ENCODE measurements at regions not wholly inside any gene's neighbourhood (a gene's known extent, or its start where the extent isn't known, plus 50 kb on each side); places are given as distances from the start of the nearest gene placed in this dataset.

DNA sequence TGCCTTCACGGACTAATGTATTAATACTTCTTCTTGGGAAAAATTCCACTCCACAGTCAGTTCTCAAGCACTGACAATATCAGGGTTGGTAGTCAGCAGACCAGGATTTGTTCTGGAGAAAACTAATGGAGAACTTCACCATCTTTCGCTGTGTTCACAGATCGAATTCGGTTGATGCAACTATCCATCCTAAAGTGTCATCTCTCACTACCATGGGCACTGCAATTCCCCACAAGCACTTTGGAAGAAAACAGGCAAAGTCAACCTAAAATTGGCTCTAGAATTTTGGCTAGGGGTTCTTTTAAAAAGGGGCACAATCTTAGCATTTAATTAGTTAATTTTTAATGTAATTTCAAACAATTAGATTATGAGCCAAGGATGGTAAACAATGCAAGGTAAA is 164.4 kb downstream of the HGF start:
- DNase-seq: no peak

DNA sequence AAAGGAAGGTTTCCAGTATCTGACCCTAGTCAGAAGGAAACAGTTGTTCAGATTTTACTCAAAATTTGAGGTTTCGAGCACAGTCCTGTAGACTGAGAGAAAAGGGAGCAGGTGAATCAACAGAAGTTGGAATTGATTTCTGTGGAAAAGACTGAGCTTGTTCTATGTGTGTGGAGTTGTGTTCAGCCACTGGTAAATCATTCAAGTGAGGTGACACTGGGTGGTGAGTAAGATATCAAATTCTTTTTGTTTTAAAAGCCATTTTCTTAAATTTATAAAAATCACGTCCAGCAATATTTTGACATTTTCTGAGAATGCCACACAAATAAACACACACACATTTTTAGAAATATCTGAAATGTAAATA is 165.1 kb downstream of the HGF start:
- DNase-seq: no peak

DNA sequence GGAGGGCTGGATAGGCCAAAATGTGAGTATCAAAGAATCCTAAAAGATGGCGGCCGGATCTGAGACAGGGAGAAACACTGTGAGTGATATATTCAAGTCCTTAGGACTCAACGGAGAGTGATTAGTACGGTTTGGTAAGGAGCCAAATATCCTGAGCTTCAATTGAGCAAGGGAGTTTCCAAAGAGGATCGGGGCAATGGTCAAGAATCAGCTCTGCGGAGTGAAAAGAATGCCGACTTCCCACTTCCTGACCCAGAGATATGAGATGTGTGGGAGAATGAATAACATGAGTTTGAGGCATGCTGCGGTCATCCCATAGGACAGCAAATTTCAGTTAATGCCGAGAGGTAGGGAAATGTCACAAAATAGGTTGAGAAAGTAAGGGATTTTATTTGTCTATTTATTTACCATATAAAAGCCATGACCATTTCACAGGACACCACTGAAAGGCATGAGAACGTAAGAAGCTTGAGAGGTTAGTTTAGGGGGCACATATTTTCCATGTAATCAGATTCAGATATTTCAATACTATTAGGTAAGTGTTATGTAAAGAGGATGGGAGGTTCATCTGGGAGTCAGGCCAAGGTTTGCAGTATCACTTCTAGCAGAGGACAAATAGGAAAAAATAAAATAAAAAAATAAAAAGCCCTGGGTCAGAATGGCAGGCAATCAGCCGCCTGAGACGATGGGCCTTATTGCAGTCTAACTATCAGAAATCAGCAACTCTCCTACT is 165.6 kb downstream of the HGF start:
- no peak for DNase-seq

DNA sequence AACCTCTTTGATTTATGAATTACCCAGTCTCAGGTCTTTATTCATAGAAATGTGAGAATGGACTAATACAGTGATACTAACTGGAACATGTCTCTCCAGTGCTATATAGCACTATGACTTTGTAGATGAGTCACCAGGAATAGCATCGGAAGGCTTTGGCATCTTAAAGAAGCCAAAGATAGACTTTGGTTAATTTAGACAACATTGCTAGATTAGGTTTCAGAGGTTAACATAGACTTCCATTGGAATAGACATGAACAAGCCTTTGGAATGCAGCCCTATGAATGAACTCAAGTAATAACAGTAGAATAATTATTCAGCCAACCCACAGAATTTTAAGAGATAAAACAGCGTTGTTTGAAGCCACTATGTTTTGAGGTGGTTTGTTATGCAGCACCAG is 169.2 kb downstream of the HGF start:
- DNase-seq: no peak

DNA sequence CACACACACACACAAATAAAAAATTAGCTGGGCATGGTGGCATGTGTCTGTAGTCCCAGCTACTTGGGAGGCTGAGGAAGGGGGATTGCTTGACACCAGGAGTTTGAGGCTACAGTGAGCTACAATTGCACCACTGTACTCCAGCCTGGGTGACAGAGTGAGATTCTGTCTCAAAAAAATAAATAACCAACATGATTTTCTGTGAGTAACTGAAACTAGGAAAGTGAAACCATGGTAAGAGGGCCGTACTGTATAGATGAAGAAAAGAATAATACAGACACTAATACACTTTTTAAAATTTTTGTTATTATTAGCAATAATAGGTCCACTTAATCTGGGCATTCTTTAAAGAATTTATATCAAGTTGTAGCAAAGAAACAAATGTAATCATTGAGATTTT is 170.9 kb downstream of the HGF start:
- DNase-seq: no peak

DNA sequence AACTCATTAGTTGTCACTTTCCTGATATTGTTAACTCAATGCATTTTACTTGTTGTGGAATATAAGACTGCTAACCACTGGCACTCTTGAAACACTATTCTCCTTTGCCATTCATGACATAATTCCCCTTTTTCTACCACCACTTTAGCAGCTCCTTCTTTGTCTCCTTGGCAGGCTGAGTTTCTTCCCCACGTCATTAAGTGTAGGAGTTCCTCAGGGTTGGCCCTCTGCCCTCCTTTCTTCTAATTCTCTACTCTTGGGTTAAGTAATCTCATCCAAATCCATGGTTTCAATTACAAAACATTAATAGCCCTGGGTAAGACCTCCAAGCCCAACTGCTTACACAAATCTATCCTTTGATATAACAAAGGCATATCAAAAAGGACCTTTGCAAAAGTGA is 175.1 kb downstream of the HGF start:
- DNase-seq: no peak

DNA sequence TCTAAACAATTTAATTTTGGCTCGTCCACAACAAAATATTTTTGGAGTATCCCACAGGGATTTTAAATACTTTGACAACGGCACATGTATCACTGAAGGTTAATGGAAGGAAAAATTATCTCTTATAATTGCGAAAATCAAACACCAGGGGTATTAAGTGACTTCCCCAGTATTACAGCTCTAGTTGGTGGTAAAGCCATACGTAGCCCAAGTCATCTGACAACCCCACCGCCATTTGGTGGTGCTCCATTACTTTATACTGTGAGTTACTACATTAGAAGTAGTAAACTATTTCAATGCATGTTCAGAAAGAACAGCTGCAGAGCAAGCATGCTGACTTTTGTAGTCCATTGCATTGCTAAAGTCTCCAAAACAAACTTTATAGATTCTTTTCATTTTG is 179.7 kb downstream of the HGF start:
- DNase-seq: no peak

DNA sequence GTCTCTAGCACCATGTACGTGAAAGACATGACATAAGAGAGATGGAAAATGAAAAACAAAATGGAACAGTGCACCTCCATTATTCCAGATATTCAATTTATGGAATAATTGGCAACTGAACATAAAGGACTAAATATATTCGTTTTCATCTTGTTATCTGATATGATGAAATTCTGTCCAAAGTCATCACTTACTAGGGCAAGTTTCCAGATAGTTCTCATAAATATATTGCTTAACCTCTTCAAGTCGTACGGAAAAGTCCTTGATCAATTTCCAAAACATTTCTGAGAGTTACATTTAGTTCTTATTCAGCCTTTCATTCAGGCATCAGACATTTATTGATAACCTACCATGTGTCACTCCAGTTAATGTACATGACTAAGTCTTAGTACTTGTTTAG is 185.2 kb downstream of the HGF start:
- DNase-seq: no peak

DNA sequence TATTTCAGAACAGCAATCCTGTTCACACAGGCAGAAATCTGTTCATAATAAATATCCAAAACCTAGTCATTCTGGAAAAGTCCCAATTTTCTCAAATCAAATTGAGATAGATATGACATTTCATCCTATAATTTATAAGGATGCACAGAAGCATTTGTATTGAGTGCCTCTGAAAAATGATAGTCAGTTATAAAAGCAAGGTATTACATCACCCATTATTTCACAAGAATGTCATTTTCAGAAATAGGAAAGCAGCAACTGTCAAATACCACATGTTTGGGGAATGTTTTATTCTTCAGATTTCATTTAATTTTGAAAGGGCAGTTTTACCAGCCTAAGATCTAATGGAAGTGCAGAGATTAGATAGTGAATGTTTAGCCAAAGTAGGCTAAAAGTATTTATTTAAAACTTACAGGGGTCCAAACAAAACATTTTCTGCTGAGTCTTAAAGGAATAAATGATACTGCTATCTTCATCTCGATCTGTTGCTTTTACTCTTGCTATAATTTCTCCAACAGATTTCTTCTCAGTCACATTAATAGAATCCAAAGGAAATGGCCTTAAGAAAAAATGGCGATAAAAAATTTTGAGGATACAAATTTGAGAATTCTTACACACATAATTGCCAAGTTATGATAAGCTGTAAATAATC is 185.8 kb downstream of the HGF start:
- no peak for DNase-seq

DNA sequence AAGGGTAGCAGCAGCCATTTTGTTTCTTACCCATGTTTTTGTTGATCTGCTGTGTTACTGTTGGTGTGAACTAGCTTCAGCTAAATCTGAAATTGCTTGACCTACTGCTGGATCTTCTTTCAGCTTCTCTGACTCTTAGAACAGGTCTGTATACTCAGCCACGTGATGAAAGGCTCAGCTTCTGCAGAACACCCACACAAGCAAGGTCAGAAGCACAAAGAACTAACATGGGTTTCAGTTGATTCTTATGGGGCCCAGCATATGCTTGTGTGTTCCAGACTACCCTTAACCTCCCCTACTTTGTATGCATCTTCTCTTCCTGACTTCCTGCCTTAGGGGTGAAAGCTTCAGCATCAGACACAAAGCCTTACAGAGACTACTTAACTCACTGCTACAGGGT is 186.8 kb downstream of the HGF start:
- DNase-seq: no peak

DNA sequence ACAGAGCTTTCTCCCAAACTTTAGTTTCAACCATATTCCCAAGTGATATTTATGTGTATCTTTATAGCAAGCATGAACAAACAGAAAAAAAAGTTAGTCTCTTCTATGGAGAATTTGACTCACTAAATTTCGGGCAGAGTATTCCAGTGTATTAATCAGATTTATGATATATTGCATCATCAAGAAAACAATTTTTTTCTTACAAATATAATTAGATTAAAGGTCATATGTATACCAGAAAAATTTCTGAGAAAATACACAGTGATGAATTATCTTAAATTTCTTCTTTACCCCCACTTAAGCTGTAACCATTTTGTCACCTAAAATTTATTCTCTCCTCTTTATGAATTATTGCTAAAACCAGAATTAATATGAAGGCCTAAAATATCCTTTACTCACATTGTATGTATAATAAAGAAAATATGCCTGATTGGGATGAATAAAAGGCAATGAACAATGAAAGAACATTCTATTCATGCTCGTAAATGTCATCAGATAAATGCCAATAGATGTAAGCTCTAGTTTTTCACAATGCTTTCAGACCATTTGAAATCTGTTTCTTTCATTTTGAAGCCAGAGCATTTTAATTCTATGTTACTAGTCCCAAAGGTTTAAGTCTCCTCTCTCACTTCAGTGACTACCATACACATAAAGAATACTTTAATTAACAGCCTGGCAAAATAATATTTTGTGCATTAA is 192.1 kb downstream of the HGF start:
- no peak for DNase-seq

DNA sequence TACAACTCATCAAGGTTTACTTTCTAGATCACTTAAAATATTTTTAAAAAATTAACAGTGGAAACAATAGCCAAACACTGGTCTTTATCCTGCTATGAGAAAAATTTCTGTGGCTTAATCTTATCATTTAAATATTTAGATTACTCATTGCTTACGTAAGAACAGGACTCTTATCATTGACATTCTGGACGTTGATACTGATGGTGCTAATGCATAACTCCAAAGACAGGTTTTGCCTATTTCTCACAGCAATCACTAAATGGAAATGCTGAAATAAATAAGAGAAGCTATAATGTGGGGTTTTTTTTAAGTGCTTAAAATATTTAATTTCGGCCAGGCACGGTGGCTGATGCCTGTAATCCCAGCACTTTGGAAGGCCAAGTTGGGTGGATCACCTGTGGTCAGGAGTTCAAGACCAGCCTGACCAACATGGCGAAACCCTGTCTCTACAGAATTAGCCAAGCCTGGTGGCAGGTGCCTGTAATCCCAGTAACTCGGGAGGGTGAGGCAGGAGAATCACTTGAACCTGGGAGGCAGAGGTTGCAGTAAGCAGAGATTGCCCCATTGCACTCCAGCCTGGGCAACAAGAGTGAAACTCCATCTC is 195.0 kb downstream of the HGF start:
- DNase-seq: no peak

DNA sequence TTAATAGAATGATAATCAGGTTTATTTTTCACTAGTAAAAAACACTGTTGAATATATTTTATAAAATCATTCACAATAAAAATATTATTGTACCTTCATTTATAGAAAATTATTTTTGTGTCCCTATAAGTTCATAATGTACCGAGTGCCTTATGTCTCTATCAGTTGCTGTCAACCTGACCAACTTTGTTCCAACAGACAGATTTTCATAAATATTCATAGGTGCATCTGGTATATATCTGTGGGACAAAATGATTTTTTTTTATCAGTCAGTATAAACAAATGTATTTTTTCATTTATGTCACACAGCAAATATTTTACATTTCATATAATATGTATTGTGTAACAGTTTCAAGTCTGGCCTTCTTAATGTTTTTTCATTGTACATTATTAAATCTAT is 195.9 kb downstream of the HGF start:
- no peak for DNase-seq

DNA sequence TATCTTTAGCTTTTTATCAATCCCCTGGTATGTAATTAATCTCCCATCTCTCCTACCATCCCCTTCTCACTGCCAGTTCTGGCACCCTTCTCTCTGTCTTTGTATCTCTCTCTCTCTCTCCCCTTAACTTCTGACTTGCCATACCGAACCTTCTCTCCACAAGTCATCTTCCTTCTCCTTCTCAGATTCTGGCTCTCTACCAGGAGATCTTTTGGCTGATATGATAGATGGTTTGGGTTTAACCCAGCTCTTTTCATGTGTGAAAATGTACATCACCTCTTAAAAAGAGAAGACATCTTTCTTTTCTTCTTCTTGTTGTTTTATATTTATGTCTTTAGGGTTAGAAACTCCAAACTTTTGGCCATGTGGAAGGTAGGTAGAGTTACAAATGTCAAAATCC is 196.7 kb downstream of the HGF start:
- no peak for DNase-seq

DNA sequence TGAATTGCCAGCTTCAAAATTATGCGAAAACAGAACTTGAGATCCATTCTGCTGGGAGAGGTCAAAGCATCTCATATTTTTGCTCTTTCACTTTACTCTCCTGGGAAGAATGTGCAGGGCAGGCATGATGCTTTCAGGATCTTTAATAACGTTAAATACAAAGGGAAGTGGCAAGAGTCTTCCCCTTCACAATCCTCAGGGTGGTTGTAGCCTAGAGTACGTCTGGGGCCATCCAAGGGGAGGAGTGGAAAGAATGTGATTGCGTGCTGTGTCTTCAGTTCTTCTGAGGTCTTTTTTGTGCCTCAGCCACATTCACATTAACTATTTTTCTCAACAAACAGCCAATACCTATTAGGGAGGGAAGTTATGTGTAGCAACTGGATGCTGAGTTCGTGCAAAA is 207.3 kb downstream of the HGF start:
- no peak for DNase-seq

DNA sequence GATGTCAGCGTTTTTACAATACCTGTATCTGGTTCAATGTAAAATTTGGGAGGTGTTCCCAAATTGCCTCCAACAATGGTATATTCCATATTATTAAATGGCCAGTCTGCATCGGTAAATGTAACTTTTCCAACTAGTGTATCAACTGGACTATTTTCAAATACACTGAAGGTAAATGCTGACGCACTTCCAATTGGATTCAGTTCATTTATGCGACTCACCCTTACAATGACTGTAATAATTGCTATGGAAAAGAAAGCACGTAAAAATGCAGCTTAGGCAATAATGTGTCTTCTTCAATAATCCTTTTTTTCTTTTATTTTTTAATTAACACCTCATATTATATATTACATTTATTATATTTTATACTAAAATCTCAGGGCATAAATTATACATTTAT is 209.1 kb downstream of the HGF start:
- DNase-seq: no peak

DNA sequence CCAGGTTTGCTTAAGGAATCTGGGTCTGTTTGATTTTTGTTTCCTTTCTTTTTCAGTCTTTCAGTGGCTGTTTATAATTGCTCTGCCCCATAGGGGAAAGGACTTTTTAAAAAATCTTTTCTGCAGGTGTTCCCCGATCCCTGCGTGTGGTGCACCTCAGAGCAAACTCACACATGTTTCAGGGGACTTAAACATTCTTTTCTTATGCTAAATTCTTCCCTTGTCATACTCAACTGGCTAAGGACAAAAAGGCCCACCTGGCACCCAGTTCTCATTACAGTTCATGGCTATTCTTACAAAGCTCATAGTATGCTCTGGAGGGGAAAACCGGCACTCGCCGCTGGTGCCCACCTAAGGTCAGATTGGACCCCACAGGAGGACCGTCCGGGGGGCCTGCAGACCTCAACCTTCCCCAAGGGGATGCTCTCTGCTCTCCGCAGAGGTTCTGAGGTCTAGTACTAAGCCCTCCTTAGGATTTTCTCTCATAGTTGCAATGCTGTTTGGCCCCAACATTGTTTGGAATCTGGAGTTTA is 220.3 kb downstream of the HGF start:
- DNase-seq: no peak

DNA sequence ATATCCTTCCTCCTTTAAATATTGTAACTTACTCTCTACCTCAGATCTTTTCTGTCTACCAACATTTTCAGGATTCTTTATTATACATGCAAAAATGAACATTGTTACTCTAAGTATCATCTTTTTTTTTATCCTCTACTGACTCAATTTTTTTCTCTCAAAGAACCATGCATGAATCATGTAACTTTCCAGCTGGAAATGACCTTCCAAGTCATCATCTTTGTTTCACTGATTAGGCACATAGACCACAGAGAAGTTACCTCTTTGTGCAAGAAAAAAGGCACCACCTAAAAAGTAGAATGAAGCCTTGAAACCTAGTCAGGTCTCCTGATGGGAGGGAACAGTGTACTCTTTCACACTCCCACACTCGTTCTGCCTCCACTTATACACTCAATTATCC is 234.9 kb downstream of the HGF start:
- DNase-seq: no peak

DNA sequence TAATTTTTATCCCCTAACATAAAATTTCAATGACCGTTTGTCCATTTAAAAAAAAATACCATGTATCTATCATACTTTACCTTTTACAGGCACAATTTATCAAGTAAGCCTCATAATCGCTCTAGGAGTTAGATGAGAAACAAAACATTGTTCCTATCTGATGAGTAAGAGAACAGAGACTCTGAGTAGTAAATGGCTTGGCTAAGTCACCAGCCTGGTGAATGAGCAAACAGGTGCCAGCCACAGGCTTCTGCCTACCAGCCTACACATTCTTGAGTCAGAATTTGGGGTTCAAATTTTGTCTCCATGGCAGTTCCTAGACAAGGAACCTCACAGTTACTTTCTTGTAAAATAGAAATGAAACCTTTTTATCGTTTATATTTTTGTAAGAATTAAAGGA is 235.4 kb downstream of the HGF start:
- DNase-seq: no peak

DNA sequence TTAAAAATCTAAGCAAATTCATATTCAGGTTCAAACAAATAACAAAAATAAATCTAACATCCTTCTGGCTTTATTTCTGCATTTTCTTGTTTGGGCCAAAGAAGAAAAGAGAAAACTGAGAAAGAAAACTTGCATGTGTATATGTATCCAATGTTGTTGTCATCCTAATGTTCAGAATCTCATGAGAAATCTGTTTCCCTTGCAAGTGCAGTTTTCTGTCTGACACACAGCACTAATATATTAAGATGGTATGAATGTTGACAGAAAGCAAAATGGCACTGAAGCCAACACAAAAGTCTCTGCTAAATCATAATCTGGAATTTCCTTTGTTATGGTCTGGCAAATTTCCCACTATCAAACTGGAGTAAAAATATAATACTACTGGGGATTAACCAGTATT is 235.9 kb downstream of the HGF start:
- no peak for DNase-seq

DNA sequence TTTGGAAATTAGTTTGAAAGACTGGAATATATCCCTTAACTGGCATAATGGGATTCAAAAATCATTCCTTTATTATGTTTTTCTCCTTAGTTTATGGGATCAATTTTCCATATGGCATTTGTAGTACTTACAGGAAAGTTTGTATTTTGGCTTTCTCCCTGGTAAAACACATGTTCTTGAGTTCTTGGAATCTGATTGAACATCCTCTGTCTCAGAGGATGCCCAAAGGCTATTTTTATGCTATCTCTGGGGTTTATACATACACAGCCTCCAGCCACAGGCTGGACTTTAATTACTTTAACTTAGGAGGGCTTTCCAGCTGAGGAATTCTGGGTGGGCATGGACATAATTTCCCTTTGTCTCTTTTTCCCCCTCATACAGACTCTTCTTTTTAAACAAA is 236.4 kb downstream of the HGF start:
- DNase-seq: no peak

DNA sequence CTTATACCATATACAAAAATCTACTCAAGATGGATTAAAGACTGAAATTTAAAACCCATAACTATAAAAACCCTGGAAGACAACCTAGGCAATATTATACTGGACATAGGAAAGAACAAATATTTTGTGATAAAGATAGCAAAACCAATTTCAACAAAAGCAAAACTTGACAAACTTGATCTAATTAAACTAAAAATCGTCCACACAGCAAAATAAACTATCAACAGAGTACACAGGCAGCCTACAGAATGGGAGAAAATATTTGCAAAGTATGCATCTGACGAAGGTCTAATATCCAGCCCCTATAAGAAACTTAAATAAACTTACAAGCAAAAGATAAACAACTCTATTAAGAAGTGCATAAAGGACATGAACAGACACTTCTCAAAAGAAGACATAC is 240.1 kb downstream of the HGF start:
- DNase-seq: no peak

DNA sequence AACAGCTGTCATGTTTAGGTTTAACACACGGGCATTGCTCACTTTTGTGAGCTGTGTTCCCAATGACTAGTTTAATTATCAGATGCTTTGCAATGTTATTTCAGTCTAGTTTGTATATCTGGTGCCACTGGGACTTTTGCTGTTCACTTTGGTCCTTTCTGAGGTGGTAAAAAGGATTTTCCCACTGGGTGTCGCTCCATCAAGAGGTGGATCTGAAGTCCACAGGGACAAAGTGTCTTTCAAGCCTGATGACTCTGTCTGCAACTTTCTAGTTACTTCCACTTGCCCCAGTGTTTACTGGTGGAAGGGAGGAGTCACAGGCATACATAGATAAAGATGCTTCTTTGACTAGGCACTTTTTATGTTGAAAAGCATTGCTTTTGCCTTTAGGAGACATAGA is 242.2 kb downstream of the HGF start:
- DNase-seq: no peak

DNA sequence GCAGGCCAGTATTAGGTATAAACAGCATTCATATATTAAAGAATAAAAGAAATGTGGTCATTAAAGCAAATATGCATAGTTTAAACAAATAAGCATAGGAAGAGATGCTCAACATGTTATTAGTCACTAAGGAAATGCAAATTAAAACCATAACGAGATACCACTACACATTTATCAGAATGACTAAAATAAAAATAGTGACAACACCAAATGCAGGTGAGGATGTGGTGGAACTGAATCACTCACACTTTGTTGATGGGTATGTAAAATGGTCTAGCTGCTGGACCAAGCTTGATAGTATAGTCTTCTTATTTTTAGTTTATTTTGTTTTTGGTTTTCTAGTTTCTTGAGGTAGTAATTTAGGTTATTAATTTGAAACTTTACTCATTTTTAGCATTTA is 242.9 kb downstream of the HGF start:
- DNase-seq: no peak
